ENCODE measurements at regions not wholly inside any gene's neighbourhood (a gene's known extent, or its start where the extent isn't known, plus 50 kb on each side); places are given as distances from the start of the nearest gene placed in this dataset.

DNA sequence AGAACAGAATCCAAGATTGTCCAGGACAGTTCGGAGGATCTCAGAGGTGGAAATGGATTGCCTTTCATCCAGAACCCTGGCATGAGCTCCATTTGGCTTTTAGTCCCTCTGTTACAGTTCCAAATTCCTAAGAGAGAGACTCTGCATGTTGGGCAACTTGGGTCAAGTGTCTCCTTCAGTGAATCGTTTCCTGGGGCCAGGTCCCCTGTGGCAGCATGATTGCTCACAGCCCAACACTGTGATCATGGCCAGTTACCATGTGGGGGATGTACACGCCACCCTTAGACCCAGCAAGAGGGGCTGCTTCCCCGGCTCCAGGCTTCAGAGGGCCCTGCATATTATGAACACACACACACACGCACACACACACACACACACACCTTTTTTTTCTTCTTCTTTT is 118.6 kb upstream of the GLI2 start:
- H3K27ac Mint-ChIP-seq, result no peak overlapping the region
- H3K36me3 ChIP-seq (replicated peaks in 1 of 2; ENCODE audit: control extremely low read depth in 1 of 2, control insufficient read depth in 1 of 2, extremely low read depth in 1 of 2, insufficient read depth in 2 of 2, low read length in 1 of 2), result no peaks in the 10 kb centered on the region
- no peaks in the 10 kb centered on the region for H3K9me3 Mint-ChIP-seq (ENCODE audit: insufficient read depth)
- H3K9me3 ChIP-seq (ENCODE audit: control extremely low read depth in 1 of 3, control insufficient read depth in 2 of 3, insufficient read depth in 1 of 3, low read length in 2 of 3), result no peaks in the 10 kb centered on the region
- no peak overlapping the region for H3K9ac ChIP-seq (ENCODE audit: low read length)
- no peak overlapping the region for H3K4me3 Mint-ChIP-seq
- no peaks in the 10 kb centered on the region for H3K27me3 Mint-ChIP-seq
- ATAC-seq (ENCODE audit: low read depth) (no peak), DNase-seq (no peak)
- no peaks in the 10 kb centered on the region for H3K4me1 ChIP-seq (ENCODE audit: control insufficient read depth in 2 of 2, insufficient read depth in 2 of 2, low read length in 2 of 2)
- WGBS (ENCODE audit: insufficient coverage), result 84% methylated on average over 5 of the region's 5 CpGs
- no peak overlapping the region for H3K4me2 ChIP-seq (replicated peaks; ENCODE audit: low read depth, low read length, poor library complexity, severe bottlenecking)
- H3K4me3 ChIP-seq (ENCODE audit: control extremely low read depth in 1 of 5, extremely low read depth in 1 of 5, insufficient read depth in 1 of 5, low read depth in 2 of 5, low read length in 4 of 5), result no peak overlapping the region
- TF ChIP-seq, protein P1, sequence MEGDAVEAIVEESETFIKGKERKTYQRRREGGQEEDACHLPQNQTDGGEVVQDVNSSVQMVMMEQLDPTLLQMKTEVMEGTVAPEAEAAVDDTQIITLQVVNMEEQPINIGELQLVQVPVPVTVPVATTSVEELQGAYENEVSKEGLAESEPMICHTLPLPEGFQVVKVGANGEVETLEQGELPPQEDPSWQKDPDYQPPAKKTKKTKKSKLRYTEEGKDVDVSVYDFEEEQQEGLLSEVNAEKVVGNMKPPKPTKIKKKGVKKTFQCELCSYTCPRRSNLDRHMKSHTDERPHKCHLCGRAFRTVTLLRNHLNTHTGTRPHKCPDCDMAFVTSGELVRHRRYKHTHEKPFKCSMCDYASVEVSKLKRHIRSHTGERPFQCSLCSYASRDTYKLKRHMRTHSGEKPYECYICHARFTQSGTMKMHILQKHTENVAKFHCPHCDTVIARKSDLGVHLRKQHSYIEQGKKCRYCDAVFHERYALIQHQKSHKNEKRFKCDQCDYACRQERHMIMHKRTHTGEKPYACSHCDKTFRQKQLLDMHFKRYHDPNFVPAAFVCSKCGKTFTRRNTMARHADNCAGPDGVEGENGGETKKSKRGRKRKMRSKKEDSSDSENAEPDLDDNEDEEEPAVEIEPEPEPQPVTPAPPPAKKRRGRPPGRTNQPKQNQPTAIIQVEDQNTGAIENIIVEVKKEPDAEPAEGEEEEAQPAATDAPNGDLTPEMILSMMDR (IDR thresholded peaks at IDR 0.05), result no peak
- no peak for TF ChIP-seq EZH2 (IDR thresholded peaks at IDR 0.05; ENCODE audit: borderline replicate concordance, insufficient read depth, low read depth, low read length, poor library complexity, severe bottlenecking)
- ChIA-PET POLR2A (no interaction called here), CTCF (no interaction called here)
- intact Hi-C loops (cut with micrococcal nuclease), result no loop called here
- H2AFZ ChIP-seq (ENCODE audit: insufficient read depth, low read depth, low read length, poor library complexity, severe bottlenecking), result no peak overlapping the region
- H4K20me1 ChIP-seq (ENCODE audit: control insufficient read depth, insufficient read depth, low read length, poor library complexity, severe bottlenecking), result no peaks in the 10 kb centered on the region
- H3K27me3 ChIP-seq (replicated peaks in 1 of 4; ENCODE audit: control extremely low read depth in 1 of 4, control insufficient read depth in 3 of 4, insufficient read depth in 4 of 4, low read length in 3 of 4), result peaks cover 0 to 2% (median 0%) of the 10 kb centered on the region in 4 experiments
- H3K4me1 Mint-ChIP-seq, result no peaks in the 10 kb centered on the region
- H3K27ac ChIP-seq (ENCODE audit: low read length in 2 of 2), result no peak overlapping the region
- H3K79me2 ChIP-seq (ENCODE audit: control insufficient read depth, insufficient read depth, low read length), result no peaks in the 10 kb centered on the region

DNA sequence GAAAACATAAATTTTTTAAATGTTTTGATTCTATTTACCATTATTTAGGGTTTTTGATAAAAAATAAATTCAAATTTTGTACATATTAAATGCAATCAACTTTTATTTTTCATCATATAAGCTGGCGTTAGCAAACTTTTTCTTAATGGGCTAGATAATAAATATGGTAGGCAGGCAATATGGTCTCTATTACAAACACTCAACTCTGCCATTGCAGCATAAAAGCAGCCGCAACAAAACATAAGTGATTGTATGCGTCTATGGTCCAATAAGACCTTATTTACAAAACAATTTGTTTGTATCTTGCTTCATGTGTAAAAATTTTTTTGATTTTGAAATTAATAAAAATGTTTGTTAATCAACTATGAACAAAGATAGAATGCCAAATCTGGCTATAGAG is 116.8 kb upstream of the GLI2 start:
- TF ChIP-seq EZH2 (IDR thresholded peaks at IDR 0.05; ENCODE audit: borderline replicate concordance, insufficient read depth, low read depth, low read length, poor library complexity, severe bottlenecking), result no peak
- TF ChIP-seq, protein P1 (IDR thresholded peaks at IDR 0.05), result no peak
- H3K9me3 Mint-ChIP-seq (ENCODE audit: insufficient read depth), result no peaks in the 10 kb centered on the region
- Histone ChIP-seq H3K36me3 (replicated peaks in 1 of 2; ENCODE audit: control extremely low read depth in 1 of 2, control insufficient read depth in 1 of 2, extremely low read depth in 1 of 2, insufficient read depth in 2 of 2, low read length in 1 of 2) (no peaks in the 10 kb centered on the region), H3K4me1 (ENCODE audit: control insufficient read depth in 2 of 2, insufficient read depth in 2 of 2, low read length in 2 of 2) (no peaks in the 10 kb centered on the region), H3K4me2 (replicated peaks; ENCODE audit: low read depth, low read length, poor library complexity, severe bottlenecking) (no peak overlapping the region), H3K27ac (ENCODE audit: low read length in 2 of 2) (no peak overlapping the region), H3K79me2 (ENCODE audit: control insufficient read depth, insufficient read depth, low read length) (no peaks in the 10 kb centered on the region), H3K9ac (ENCODE audit: low read length) (no peak overlapping the region), H4K20me1 (ENCODE audit: control insufficient read depth, insufficient read depth, low read length, poor library complexity, severe bottlenecking) (no peaks in the 10 kb centered on the region), H3K9me3 (ENCODE audit: control extremely low read depth in 1 of 3, control insufficient read depth in 2 of 3, insufficient read depth in 1 of 3, low read length in 2 of 3) (peaks cover 0 to 8% (median 0%) of the 10 kb centered on the region in 3 donors), H3K4me3 (ENCODE audit: control extremely low read depth in 1 of 5, extremely low read depth in 1 of 5, insufficient read depth in 1 of 5, low read depth in 2 of 5, low read length in 4 of 5) (no peak overlapping the region), H2AFZ (ENCODE audit: insufficient read depth, low read depth, low read length, poor library complexity, severe bottlenecking) (no peak overlapping the region), H3K27me3 (replicated peaks in 1 of 4; ENCODE audit: control extremely low read depth in 1 of 4, control insufficient read depth in 3 of 4, insufficient read depth in 4 of 4, low read length in 3 of 4) (peaks cover 0 to 2% (median 0%) of the 10 kb centered on the region in 4 experiments)
- POLR2A ChIA-PET, result no interaction called here
- DNase-seq (no peak), ATAC-seq (ENCODE audit: low read depth) (no peak)
- no peaks in the 10 kb centered on the region for H3K4me1 Mint-ChIP-seq
- CTCF ChIA-PET, result interaction anchor here (0.7 kb wide), 2 partner anchors 64 to 276 kb away, joined by 3 read pairs; no protein-coding TSS in a partner anchor
- intact Hi-C loops (cut with micrococcal nuclease), result no loop called here
- H3K27me3 Mint-ChIP-seq, result no peaks in the 10 kb centered on the region
- H3K4me3 Mint-ChIP-seq, result no peak overlapping the region
- WGBS (ENCODE audit: insufficient coverage), result no CpG with 5 or more reads among the region's 3 CpGs
- no peak overlapping the region for H3K27ac Mint-ChIP-seq

Data from B cell (primary cell).